Kidney epithelial cell (primary cell): ENCODE measurements at regions not wholly inside any gene's neighbourhood (a gene's known extent, or its start where the extent isn't known, plus 50 kb on each side); places are given as distances from the start of the nearest gene placed in this dataset.

ENCODE experiments used
- DNase-seq: peaks from one replicate; pipeline ENCODE4 v3.0.0-alpha.2; 2010; ENCODE audit warnings: low read depth
- H3K27me3 ChIP-seq: 2 replicates; pipeline ENCODE4 v1.6.0; 2011; ENCODE audit warnings: low read length; ENCODE audit not compliant: control insufficient read depth, insufficient read depth
- H3K36me3 ChIP-seq: 2 replicates; pipeline ENCODE4 v1.5.1; 2011; ENCODE audit warnings: low read length; ENCODE audit not compliant: control insufficient read depth, insufficient read depth
- H3K4me3 ChIP-seq: 2 replicates; pipeline ENCODE4 v1.5.1; 2011; ENCODE audit warnings: low read depth, mild to moderate bottlenecking, control low read depth, low read length
- CTCF ChIP-seq: IDR thresholded peaks from 2 replicates; pipeline ENCODE4 v1.5.1; 2011; ENCODE audit warnings: mild to moderate bottlenecking, moderate library complexity, low read length, control low read depth, inconsistent platforms; ENCODE audit not compliant: insufficient read depth, poor library complexity, severe bottlenecking

GRCh38 chr1:90504509-90504908 is 212.6 kb downstream of the BARHL2 start:
- DNase-seq, result no peak

GRCh38 chr1:90502696-90503095 is 214.4 kb downstream of the BARHL2 start:
- H3K27me3 ChIP-seq, result no peaks in the 10 kb centered on the region
- no peaks in the 10 kb centered on the region for H3K36me3 ChIP-seq
- no peak for TF ChIP-seq CTCF
- no peak for DNase-seq
- no peak overlapping the region for H3K4me3 ChIP-seq

More at GRCh38 chr1:90504509-90504908, 212.6 kb downstream of the BARHL2 start:
- no peak for TF ChIP-seq CTCF
- H3K27me3 ChIP-seq, result no peaks in the 10 kb centered on the region
- H3K36me3 ChIP-seq, result no peaks in the 10 kb centered on the region
- no peak overlapping the region for H3K4me3 ChIP-seq

GRCh38 chr1:90502194-90502593 is 214.9 kb downstream of the BARHL2 start:
- Histone ChIP-seq H3K4me3 (no peak overlapping the region), H3K27me3 (no peaks in the 10 kb centered on the region), H3K36me3 (no peaks in the 10 kb centered on the region)
- DNase-seq, result no peak
- no peak for TF ChIP-seq CTCF

- TF ChIP-seq CTCF, result no peak
- no peak overlapping the region for H3K4me3 ChIP-seq
- no peaks in the 10 kb centered on the region for H3K27me3 ChIP-seq
- DNase-seq, result no peak
- H3K36me3 ChIP-seq, result no peaks in the 10 kb centered on the region
Observed at GRCh38 chr1:90501281-90501680, 215.8 kb downstream of the BARHL2 start.

GRCh38 chr1:90494748-90495282 is 222.3 kb downstream of the BARHL2 start:
- H3K36me3 ChIP-seq, result no peaks in the 10 kb centered on the region
- no peaks in the 10 kb centered on the region for H3K27me3 ChIP-seq
- DNase-seq, result no peak
- no peak overlapping the region for H3K4me3 ChIP-seq
- TF ChIP-seq CTCF, result no peak

- no peaks in the 10 kb centered on the region for H3K36me3 ChIP-seq
- no peak overlapping the region for H3K4me3 ChIP-seq
- DNase-seq, result no peak
- no peak for TF ChIP-seq CTCF
- no peaks in the 10 kb centered on the region for H3K27me3 ChIP-seq
Observed at GRCh38 chr1:90488451-90488850, 228.7 kb downstream of the BARHL2 start.
